ENCODE measurements at regions not wholly inside any gene's neighbourhood (a gene's known extent, or its start where the extent isn't known, plus 50 kb on each side); places are given as distances from the start of the nearest gene placed in this dataset.

DNA sequence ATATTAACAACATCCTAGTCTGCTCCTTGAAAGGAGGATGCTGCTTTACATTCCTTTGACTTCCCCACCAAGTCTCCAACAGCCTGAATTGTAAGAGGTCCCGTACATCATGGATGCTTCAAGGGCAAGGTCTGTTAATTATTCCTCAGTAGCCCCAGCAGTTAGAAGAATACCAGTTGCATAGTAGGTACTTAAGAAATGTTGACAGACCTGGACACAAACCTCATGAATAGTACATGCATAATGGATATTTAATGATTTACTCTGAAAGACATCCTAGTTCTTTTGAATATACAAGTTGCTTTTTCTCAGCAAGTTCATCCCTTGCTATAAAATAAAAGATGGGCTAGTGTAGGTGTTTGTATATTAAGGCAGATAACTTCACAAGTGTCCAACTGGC lies 112.1 kb upstream of the DPYD start:
- Histone ChIP-seq H3K4me3 (replicated peaks; ENCODE audit: low read depth, low read length) (no peak overlapping the region), H3K36me3 (ENCODE audit: control insufficient read depth, insufficient read depth, low read length) (no peaks in the 10 kb centered on the region), H3K27me3 (replicated peaks; ENCODE audit: control insufficient read depth, insufficient read depth, low read length) (no peaks in the 10 kb centered on the region)
- DNase-seq (ENCODE audit: extremely low read depth, insufficient read length) = no peak
- TF ChIP-seq, protein P1, sequence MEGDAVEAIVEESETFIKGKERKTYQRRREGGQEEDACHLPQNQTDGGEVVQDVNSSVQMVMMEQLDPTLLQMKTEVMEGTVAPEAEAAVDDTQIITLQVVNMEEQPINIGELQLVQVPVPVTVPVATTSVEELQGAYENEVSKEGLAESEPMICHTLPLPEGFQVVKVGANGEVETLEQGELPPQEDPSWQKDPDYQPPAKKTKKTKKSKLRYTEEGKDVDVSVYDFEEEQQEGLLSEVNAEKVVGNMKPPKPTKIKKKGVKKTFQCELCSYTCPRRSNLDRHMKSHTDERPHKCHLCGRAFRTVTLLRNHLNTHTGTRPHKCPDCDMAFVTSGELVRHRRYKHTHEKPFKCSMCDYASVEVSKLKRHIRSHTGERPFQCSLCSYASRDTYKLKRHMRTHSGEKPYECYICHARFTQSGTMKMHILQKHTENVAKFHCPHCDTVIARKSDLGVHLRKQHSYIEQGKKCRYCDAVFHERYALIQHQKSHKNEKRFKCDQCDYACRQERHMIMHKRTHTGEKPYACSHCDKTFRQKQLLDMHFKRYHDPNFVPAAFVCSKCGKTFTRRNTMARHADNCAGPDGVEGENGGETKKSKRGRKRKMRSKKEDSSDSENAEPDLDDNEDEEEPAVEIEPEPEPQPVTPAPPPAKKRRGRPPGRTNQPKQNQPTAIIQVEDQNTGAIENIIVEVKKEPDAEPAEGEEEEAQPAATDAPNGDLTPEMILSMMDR (IDR thresholded peaks at IDR 0.05; ENCODE audit: insufficient read depth, low read length, poor library complexity, severe bottlenecking) = no peak

DNA sequence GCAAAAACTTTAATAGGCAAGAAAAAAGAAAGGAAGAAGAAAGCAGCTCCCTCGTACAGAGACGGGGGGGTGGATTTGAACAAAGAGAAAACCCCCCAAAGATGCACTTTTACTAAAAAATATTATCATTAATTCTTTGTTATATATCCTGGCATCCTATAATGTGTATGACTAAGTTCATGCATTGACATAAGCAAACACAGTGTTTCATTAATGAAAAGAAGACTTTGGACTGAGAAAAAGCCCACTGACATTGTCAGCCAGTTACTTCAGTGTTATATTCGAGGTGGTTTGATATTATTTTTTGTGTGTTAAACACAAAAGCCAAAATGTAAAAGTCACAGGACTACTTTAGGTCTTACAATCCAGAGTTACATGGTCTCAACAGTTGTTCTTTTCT lies 110.1 kb upstream of the DPYD start:
- no peak for DNase-seq (ENCODE audit: extremely low read depth, insufficient read length)
- no peak overlapping the region for H3K4me3 ChIP-seq (replicated peaks; ENCODE audit: low read depth, low read length)
- TF ChIP-seq, protein P1 (IDR thresholded peaks at IDR 0.05; ENCODE audit: insufficient read depth, low read length, poor library complexity, severe bottlenecking) = no peak

DNA sequence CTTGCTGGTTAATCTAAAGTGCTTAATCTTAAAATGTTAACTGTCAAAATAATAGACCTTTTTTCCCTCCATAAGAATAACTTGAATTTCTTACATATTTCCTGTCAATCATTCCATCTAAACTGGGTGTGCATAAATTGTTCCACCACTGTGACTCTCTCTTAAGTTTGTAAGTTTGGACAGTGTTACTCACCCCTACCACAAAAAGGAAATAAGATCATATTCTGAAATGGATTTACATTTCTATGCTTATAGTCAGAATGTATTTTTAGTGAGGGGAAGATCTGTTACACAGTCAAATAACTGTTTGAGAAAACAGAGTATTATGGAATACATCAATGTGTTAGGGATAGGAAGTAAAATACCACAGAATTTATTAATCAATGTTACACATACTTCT lies 109.6 kb upstream of the DPYD start:
- H3K36me3 ChIP-seq (ENCODE audit: control insufficient read depth, insufficient read depth, low read length) = no peaks in the 10 kb centered on the region
- no peak for DNase-seq (ENCODE audit: extremely low read depth, insufficient read length)
- H3K27me3 ChIP-seq (replicated peaks; ENCODE audit: control insufficient read depth, insufficient read depth, low read length) = no peaks in the 10 kb centered on the region
- no peak overlapping the region for H3K4me3 ChIP-seq (replicated peaks; ENCODE audit: low read depth, low read length)
- TF ChIP-seq, protein P1 (IDR thresholded peaks at IDR 0.05; ENCODE audit: insufficient read depth, low read length, poor library complexity, severe bottlenecking) = no peak

More for the DNA sequence above, 110.1 kb upstream of the DPYD start:
- Histone ChIP-seq H3K36me3 (ENCODE audit: control insufficient read depth, insufficient read depth, low read length) (no peaks in the 10 kb centered on the region), H3K27me3 (replicated peaks; ENCODE audit: control insufficient read depth, insufficient read depth, low read length) (no peaks in the 10 kb centered on the region)

DNA sequence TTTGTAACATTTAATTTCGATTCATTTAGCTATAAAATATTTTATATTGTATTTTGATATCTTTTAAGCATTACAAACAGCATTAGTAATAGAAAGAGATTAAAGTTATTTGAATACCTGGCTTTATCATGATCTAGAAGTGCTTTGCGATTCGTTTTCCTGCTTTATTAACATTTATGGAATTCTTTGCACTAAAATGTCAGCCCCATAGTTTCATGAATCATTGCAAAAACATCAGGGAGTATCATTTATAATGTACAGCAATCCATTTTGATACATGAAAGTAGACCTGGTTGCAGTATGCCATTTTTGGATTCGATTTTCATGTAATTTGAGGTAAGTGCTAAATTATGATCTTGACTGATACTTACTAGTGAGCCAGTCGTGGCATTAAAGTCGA lies 108.0 kb upstream of the DPYD start:
- H3K27me3 ChIP-seq (replicated peaks; ENCODE audit: control insufficient read depth, insufficient read depth, low read length) = no peaks in the 10 kb centered on the region
- no peak overlapping the region for H3K4me3 ChIP-seq (replicated peaks; ENCODE audit: low read depth, low read length)
- TF ChIP-seq, protein P1 (IDR thresholded peaks at IDR 0.05; ENCODE audit: insufficient read depth, low read length, poor library complexity, severe bottlenecking) = no peak

DNA sequence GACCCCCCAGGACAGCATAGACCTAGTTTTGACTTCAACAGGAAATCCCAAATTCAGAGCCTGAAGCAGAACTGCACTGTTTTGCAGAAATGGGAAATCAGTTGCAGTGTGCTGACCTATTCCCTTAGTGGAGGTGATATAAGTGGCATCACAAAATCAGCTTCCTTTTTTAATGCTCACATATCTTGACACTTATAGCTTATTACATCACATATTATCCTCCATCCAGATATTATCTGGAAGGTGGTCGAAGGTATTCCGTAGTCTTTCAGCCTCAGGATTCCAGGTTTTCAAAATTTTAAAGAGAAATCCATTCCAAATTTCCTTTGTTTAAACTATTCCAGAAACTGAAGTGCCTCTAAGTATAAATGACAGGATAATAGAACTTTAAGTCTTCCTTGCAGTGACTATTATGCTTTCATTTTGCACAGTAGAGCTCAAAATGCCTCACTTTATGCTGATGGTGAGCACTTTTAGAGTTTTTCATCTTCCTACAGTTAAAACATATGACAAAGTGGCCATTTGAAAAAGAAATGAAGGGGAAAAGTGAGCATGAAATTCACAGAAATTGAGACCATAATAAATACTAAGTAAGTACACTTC lies 106.4 kb upstream of the DPYD start:
- Histone ChIP-seq H3K36me3 (ENCODE audit: control insufficient read depth, insufficient read depth, low read length) (no peaks in the 10 kb centered on the region), H3K4me3 (replicated peaks; ENCODE audit: low read depth, low read length) (no peak overlapping the region), H3K27me3 (replicated peaks; ENCODE audit: control insufficient read depth, insufficient read depth, low read length) (no peaks in the 10 kb centered on the region)
- no peak for DNase-seq (ENCODE audit: extremely low read depth, insufficient read length)
- TF ChIP-seq, protein P1 (IDR thresholded peaks at IDR 0.05; ENCODE audit: insufficient read depth, low read length, poor library complexity, severe bottlenecking) = no peak

More for the DNA sequence above, 108.0 kb upstream of the DPYD start:
- no peaks in the 10 kb centered on the region for H3K36me3 ChIP-seq (ENCODE audit: control insufficient read depth, insufficient read depth, low read length)
- DNase-seq (ENCODE audit: extremely low read depth, insufficient read length) = no peak

DNA sequence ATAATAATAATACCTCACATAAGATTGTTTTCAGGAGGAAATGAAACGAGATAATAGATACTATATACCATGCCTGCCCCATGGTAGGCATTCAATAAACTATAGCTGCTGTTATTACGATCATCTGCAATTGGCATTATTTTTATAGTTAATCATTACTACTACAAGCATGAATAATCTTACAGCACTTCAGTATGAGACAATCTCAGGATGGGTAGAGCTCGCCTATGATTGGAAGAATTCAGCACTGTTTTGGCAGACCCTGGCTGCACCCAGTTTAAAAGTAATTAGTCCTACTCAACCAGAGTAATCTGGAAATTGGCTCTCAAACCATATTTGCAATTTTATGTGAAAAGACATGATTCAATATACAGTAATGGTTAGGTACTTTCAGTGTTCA lies 105.0 kb upstream of the DPYD start:
- Histone ChIP-seq H3K36me3 (ENCODE audit: control insufficient read depth, insufficient read depth, low read length) (no peaks in the 10 kb centered on the region), H3K4me3 (replicated peaks; ENCODE audit: low read depth, low read length) (no peak overlapping the region), H3K27me3 (replicated peaks; ENCODE audit: control insufficient read depth, insufficient read depth, low read length) (no peaks in the 10 kb centered on the region)
- TF ChIP-seq, protein P1 (IDR thresholded peaks at IDR 0.05; ENCODE audit: insufficient read depth, low read length, poor library complexity, severe bottlenecking) = no peak
- no peak for DNase-seq (ENCODE audit: extremely low read depth, insufficient read length)
